KMS-11 (cell line): ENCODE measurements at regions not wholly inside any gene's neighbourhood (a gene's known extent, or its start where the extent isn't known, plus 50 kb on each side); places are given as distances from the start of the nearest gene placed in this dataset.

Experiments
- H2AFZ ChIP-seq: fragments of 200-600 bp; sonication (generic); 2 replicates; pipeline ENCODE4 v1.6.1; 2016; ENCODE audit warnings: antibody characterized with exemption, mixed run types, low read depth
- H3K27ac ChIP-seq: fragments of 200-600 bp; sonication (generic); 2 replicates; pipeline ENCODE4 v1.6.1; 2016; ENCODE audit warnings: mild to moderate bottlenecking, mixed run types
- H3K27me3 ChIP-seq: fragments of 200-600 bp; sonication (generic); 2 replicates; pipeline ENCODE4 v1.6.1; 2017; ENCODE audit warnings: mild to moderate bottlenecking, low read depth, mixed run types, moderate library complexity; ENCODE audit not compliant: insufficient read depth
- H3K36me3 ChIP-seq: fragments of 200-600 bp; sonication (generic); 2 replicates; pipeline ENCODE4 v1.6.1; 2017; ENCODE audit warnings: mild to moderate bottlenecking, mixed run types; ENCODE audit not compliant: insufficient read depth
- H3K4me1 ChIP-seq: fragments of 200-600 bp; sonication (generic); 2 replicates; pipeline ENCODE4 v1.6.1; 2016; ENCODE audit warnings: mild to moderate bottlenecking, low read depth, mixed run types; ENCODE audit not compliant: poor library complexity, severe bottlenecking
- H3K4me2 ChIP-seq: fragments of 200-600 bp; sonication (generic); 2 replicates; pipeline ENCODE4 v1.7.0; 2016; ENCODE audit warnings: mild to moderate bottlenecking, mixed run types
- H3K4me3 ChIP-seq: fragments of 200-600 bp; sonication (generic); IDR thresholded peaks from 2 replicates; pipeline ENCODE4 v1.6.1; 2017; ENCODE audit warnings: low read depth, low read length, mixed read lengths; ENCODE audit not compliant: insufficient read depth
- H3K79me2 ChIP-seq: fragments of 200-600 bp; sonication (generic); 2 replicates; pipeline ENCODE4 v1.6.1; 2016; ENCODE audit warnings: low read depth, mixed run types; ENCODE audit not compliant: insufficient read depth
- H3K9ac ChIP-seq: fragments of 200-600 bp; sonication (generic); 2 replicates; pipeline ENCODE4 v1.6.1; 2016; ENCODE audit warnings: mild to moderate bottlenecking, mixed run types
- H4K20me1 ChIP-seq: fragments of 200-600 bp; sonication (generic); 2 replicates; pipeline ENCODE4 v1.6.1; 2016; ENCODE audit warnings: mild to moderate bottlenecking, mixed run types; ENCODE audit not compliant: insufficient read depth
- CTCF ChIP-seq: fragments of 200-600 bp; sonication (generic); conservative IDR thresholded peaks from 2 replicates; pipeline ENCODE4 v1.6.1; 2017; ENCODE audit warnings: low read depth, mild to moderate bottlenecking, antibody characterized with exemption, low read length, moderate library complexity, mixed read lengths

- Histone ChIP-seq H3K36me3 (no peaks in the 10 kb centered on the region), H3K27ac (no peak overlapping the region), H2AFZ (no peak overlapping the region), H3K4me3 (no peak overlapping the region), H3K79me2 (no peaks in the 10 kb centered on the region), H3K4me1 (no peaks in the 10 kb centered on the region), H3K4me2 (no peak overlapping the region), H4K20me1 (no peaks in the 10 kb centered on the region), H3K27me3 (no peaks in the 10 kb centered on the region), H3K9ac (no peak overlapping the region)
- TF ChIP-seq CTCF, result no peak
Observed at GRCh38 chr2:14706201-14706600, 73.7 kb downstream of the LRATD1 start.

- no peaks in the 10 kb centered on the region for H3K27me3 ChIP-seq
Observed at GRCh38 chr2:14712111-14712510, 79.6 kb downstream of the LRATD1 start.

GRCh38 chr2:14713248-14713647, 80.7 kb downstream of the LRATD1 start:
- no peak overlapping the region for H3K4me3 ChIP-seq
- H4K20me1 ChIP-seq, result no peaks in the 10 kb centered on the region
- H3K4me1 ChIP-seq, result no peaks in the 10 kb centered on the region
- H3K36me3 ChIP-seq, result no peaks in the 10 kb centered on the region
- no peak overlapping the region for H3K9ac ChIP-seq
- no peak for TF ChIP-seq CTCF
- H3K79me2 ChIP-seq, result no peaks in the 10 kb centered on the region
- H3K4me2 ChIP-seq, result no peak overlapping the region
- H3K27ac ChIP-seq, result no peak overlapping the region
- no peak overlapping the region for H2AFZ ChIP-seq
- no peaks in the 10 kb centered on the region for H3K27me3 ChIP-seq

More at GRCh38 chr2:14712111-14712510, 79.6 kb downstream of the LRATD1 start:
- Histone ChIP-seq H3K4me2 (no peak overlapping the region), H3K4me3 (no peak overlapping the region), H3K4me1 (no peaks in the 10 kb centered on the region), H2AFZ (no peak overlapping the region), H3K27ac (no peak overlapping the region), H3K79me2 (no peaks in the 10 kb centered on the region), H3K36me3 (no peaks in the 10 kb centered on the region), H3K9ac (no peak overlapping the region), H4K20me1 (no peaks in the 10 kb centered on the region)
- TF ChIP-seq CTCF, result no peak

- H3K4me2 ChIP-seq, result no peak overlapping the region
- H3K36me3 ChIP-seq, result no peaks in the 10 kb centered on the region
- no peaks in the 10 kb centered on the region for H3K4me1 ChIP-seq
- no peak overlapping the region for H3K27ac ChIP-seq
- no peak overlapping the region for H2AFZ ChIP-seq
- no peaks in the 10 kb centered on the region for H4K20me1 ChIP-seq
- H3K27me3 ChIP-seq, result no peaks in the 10 kb centered on the region
- no peak overlapping the region for H3K4me3 ChIP-seq
- no peak for TF ChIP-seq CTCF
- no peak overlapping the region for H3K9ac ChIP-seq
- no peaks in the 10 kb centered on the region for H3K79me2 ChIP-seq
Observed at GRCh38 chr2:14715600-14715999, 83.1 kb downstream of the LRATD1 start.
